ENCODE measurements at regions not wholly inside any gene's neighbourhood (a gene's known extent, or its start where the extent isn't known, plus 50 kb on each side); places are given as distances from the start of the nearest gene placed in this dataset.

- no peak for TF ChIP-seq CTCF (IDR thresholded peaks at IDR 0.05)
- ATAC-seq (ENCODE audit: insufficient number of reproducible peaks, low FRiP score, low read depth), result no peak
- no peak for DNase-seq (ENCODE audit: low spot score)
- no peaks in the 10 kb centered on the region for H3K4me1 ChIP-seq (ENCODE audit: control insufficient read depth in 1 of 2, low read depth in 2 of 2)
- H3K9me3 ChIP-seq, result no peaks in the 10 kb centered on the region
- no peaks in the 10 kb centered on the region for H3K27me3 ChIP-seq (replicated peaks; ENCODE audit: insufficient read depth)
- H3K27ac ChIP-seq, result no peak overlapping the region
- no peaks in the 10 kb centered on the region for H3K36me3 ChIP-seq
- H3K4me3 ChIP-seq, result no peak overlapping the region
Observed at GRCh38 chrX:14357314-14357713, 172.0 kb upstream of the GLRA2 start.

- no peaks in the 10 kb centered on the region for H3K9me3 ChIP-seq
Observed at GRCh38 chrX:14356401-14356800, 172.9 kb upstream of the GLRA2 start.

GRCh38 chrX:14355556-14355955 is 173.8 kb upstream of the GLRA2 start:
- DNase-seq (ENCODE audit: low spot score), result no peak
- Histone ChIP-seq H3K9me3 (no peaks in the 10 kb centered on the region), H3K4me3 (no peak overlapping the region), H3K27me3 (replicated peaks; ENCODE audit: insufficient read depth) (no peaks in the 10 kb centered on the region), H3K36me3 (no peaks in the 10 kb centered on the region), H3K4me1 (ENCODE audit: control insufficient read depth in 1 of 2, low read depth in 2 of 2) (no peaks in the 10 kb centered on the region), H3K27ac (no peak overlapping the region)
- ATAC-seq (ENCODE audit: insufficient number of reproducible peaks, low FRiP score, low read depth), result no peak
- TF ChIP-seq CTCF (IDR thresholded peaks at IDR 0.05), result no peak

More at GRCh38 chrX:14356401-14356800, 172.9 kb upstream of the GLRA2 start:
- Histone ChIP-seq H3K4me3 (no peak overlapping the region), H3K27me3 (replicated peaks; ENCODE audit: insufficient read depth) (no peaks in the 10 kb centered on the region), H3K4me1 (ENCODE audit: control insufficient read depth in 1 of 2, low read depth in 2 of 2) (no peaks in the 10 kb centered on the region), H3K27ac (no peak overlapping the region), H3K36me3 (no peaks in the 10 kb centered on the region)
- TF ChIP-seq CTCF (IDR thresholded peaks at IDR 0.05), result no peak
- DNase-seq (ENCODE audit: low spot score) (no peak), ATAC-seq (ENCODE audit: insufficient number of reproducible peaks, low FRiP score, low read depth) (no peak)

GRCh38 chrX:14354521-14354920 is 174.8 kb upstream of the GLRA2 start:
- DNase-seq (ENCODE audit: low spot score), result no peak
- H3K36me3 ChIP-seq, result no peaks in the 10 kb centered on the region
- ATAC-seq (ENCODE audit: insufficient number of reproducible peaks, low FRiP score, low read depth), result no peak

GRCh38 chrX:14352511-14352910 is 176.8 kb upstream of the GLRA2 start:
- Histone ChIP-seq H3K27ac (no peak overlapping the region), H3K9me3 (no peaks in the 10 kb centered on the region), H3K27me3 (replicated peaks; ENCODE audit: insufficient read depth) (no peaks in the 10 kb centered on the region), H3K4me1 (ENCODE audit: control insufficient read depth in 1 of 2, low read depth in 2 of 2) (no peaks in the 10 kb centered on the region), H3K36me3 (no peaks in the 10 kb centered on the region), H3K4me3 (no peak overlapping the region)
- TF ChIP-seq CTCF (IDR thresholded peaks at IDR 0.05), result no peak
- no peak for ATAC-seq (ENCODE audit: insufficient number of reproducible peaks, low FRiP score, low read depth)
- no peak for DNase-seq (ENCODE audit: low spot score)

More at GRCh38 chrX:14354521-14354920, 174.8 kb upstream of the GLRA2 start:
- Histone ChIP-seq H3K27me3 (replicated peaks; ENCODE audit: insufficient read depth) (no peaks in the 10 kb centered on the region), H3K4me3 (no peak overlapping the region), H3K27ac (no peak overlapping the region), H3K9me3 (no peaks in the 10 kb centered on the region), H3K4me1 (ENCODE audit: control insufficient read depth in 1 of 2, low read depth in 2 of 2) (no peaks in the 10 kb centered on the region)
- TF ChIP-seq CTCF (IDR thresholded peaks at IDR 0.05), result no peak

Data from thoracic aorta (tissue), 2 donors.